Myocyte (in vitro differentiated cells): ENCODE measurements at regions not wholly inside any gene's neighbourhood (a gene's known extent, or its start where the extent isn't known, plus 50 kb on each side); places are given as distances from the start of the nearest gene placed in this dataset.

Experiments used
- DNase-seq: peaks from one replicate; pipeline ENCODE4 v3.0.0-alpha.2; 2012; ENCODE audit warnings: low read depth

DNA sequence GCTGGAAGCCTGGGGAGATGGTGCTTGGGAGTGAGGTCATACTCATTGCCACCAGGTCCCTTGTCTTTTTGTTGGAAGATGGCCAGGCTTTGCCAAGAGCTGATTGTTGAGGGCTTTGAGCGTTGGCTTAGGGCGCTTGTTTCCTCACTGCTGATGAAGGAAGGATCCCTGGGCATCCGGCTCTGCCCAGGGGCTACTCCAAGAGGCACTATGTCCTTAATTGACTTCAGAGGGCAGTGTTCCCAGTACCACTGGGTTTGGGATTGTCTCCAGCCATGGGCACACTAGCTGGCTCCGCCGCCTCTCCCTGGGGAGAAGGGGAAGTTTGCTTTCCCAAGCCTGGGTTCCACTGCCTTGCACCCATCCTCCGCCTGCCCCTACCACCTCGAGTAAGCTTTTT is 57.2 kb upstream of the RGMA start:
- no peak for DNase-seq

GRCh38 chr15:93144463-93145236 is 55.6 kb upstream of the RGMA start:
- DNase-seq, result no peak

GRCh38 chr15:93143186-93143585 is 54.2 kb upstream of the RGMA start:
- DNase-seq, result no peak

DNA sequence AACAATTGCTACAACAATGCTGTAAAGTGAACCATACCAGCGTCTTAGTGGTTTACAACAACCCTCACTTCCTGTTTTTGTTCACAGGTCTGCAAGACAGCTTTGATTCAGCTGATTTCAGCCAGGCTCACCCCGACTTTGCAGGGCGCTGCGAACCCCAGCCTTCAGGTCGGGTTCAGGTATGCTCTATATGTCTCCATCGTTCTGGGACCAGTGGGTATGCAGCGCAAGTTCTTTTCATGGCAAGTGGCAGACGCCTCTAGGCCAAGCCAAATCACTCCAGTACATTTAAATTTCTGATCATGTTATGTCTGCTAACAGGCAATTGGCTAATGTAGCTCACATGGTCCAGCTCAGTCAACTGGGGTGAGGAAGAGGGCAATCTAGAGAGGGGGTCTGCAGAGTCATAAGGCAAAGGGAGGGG is 52.4 kb upstream of the RGMA start:
- DNase-seq, result no peak

GRCh38 chr15:93139436-93139835 is 50.4 kb upstream of the RGMA start:
- DNase-seq, result no peak

DNA sequence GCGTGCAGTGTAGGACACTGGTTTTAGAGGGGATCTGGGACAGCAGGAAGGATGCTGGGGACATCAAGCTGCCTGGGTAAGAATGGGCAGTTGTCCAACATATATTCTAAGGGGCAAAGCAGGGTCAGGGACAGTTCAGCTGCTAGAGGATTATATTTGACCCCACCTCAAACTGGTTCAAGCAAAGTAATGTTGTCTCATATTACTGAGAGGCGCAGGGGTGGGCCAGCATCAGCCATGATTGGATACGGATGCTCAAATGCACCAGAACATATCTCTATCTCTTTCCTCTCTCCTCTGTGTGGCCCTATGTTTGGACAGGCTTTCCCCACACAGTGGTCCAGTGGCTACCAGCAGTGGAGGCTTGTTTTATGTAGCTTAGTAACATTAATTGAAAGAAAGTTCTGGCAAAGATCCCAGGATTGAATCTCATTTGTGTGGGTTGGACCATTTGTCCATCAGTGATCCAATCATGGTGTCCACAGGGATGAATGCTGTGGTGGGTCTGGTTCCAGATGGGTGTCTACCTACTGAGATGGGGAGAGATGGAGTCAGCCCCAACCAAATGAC is 49.8 kb upstream of the RGMA start:
- DNase-seq, result no peak
